CD4-positive, CD25-positive, alpha-beta regulatory T cell (primary cell): ENCODE measurements at regions not wholly inside any gene's neighbourhood (a gene's known extent, or its start where the extent isn't known, plus 50 kb on each side); places are given as distances from the start of the nearest gene placed in this dataset.

Experiments used
- ATAC-seq, 2 donors: fragments of 150-1000 bp; cut with Tn5 transposase; one replicate each; pipeline ENCODE4 v1.10.0; 2021; ENCODE audit warnings: low read depth in 2 of 2, moderate number of reproducible peaks in 2 of 2, moderate library complexity in 1 of 2
- DNase-seq, 3 donors: peaks; one replicate each; pipeline versions ENCODE4 v3.0.0 to v3.0.0-alpha.2; 2012 to 2022; ENCODE audit warnings: mixed read lengths in 1 of 3
- H3K27ac ChIP-seq: one replicate; pipeline ENCODE4 v1.7.0; 2013; ENCODE audit warnings: mild to moderate bottlenecking, low read length; ENCODE audit not compliant: insufficient read depth, poor library complexity, severe bottlenecking
- H3K27me3 ChIP-seq: one replicate; pipeline ENCODE4 v1.7.0; 2013; ENCODE audit warnings: low read length; ENCODE audit not compliant: control insufficient read depth, insufficient read depth
- H3K36me3 ChIP-seq: one replicate; pipeline ENCODE4 v1.7.0; 2013; ENCODE audit warnings: mild to moderate bottlenecking, low read length, moderate library complexity; ENCODE audit not compliant: control insufficient read depth, insufficient read depth
- H3K4me1 ChIP-seq: 2 replicates; pipeline ENCODE4 v1.7.0; 2013; ENCODE audit warnings: mild to moderate bottlenecking, low read length; ENCODE audit not compliant: insufficient read depth, control insufficient read depth, poor library complexity, severe bottlenecking
- H3K4me3 ChIP-seq: one replicate; pipeline ENCODE4 v1.7.0; 2013; ENCODE audit warnings: low read depth, mild to moderate bottlenecking, low read length, moderate library complexity
- H3K9me3 ChIP-seq, 2 experiments: 1 replicate in 1 of 2; 2 replicates in 1 of 2; pipeline ENCODE4 v1.7.0; 2013; ENCODE audit warnings: low read length in 2 of 2, mild to moderate bottlenecking in 1 of 2, moderate library complexity in 1 of 2; ENCODE audit not compliant: control insufficient read depth in 2 of 2
- H3K27ac Mint-ChIP-seq, 3 donors: one replicate each; pipeline ENCODE4 v1.8.0; 2020 to 2022; ENCODE audit warnings: mild to moderate bottlenecking in 3 of 3, mixed read lengths in 3 of 3, moderate library complexity in 2 of 3
- H3K27me3 Mint-ChIP-seq: one replicate; pipeline ENCODE4 v1.8.0; 2022; ENCODE audit warnings: mild to moderate bottlenecking, mixed read lengths
- H3K36me3 Mint-ChIP-seq: one replicate; pipeline ENCODE4 v1.8.0; 2020; ENCODE audit warnings: mixed read lengths
- H3K4me1 Mint-ChIP-seq, 4 donors: one replicate each; pipeline ENCODE4 v1.8.0; 2020 to 2022; ENCODE audit warnings: mixed read lengths in 4 of 4, mild to moderate bottlenecking in 1 of 4
- H3K4me3 Mint-ChIP-seq, 4 donors: one replicate each; pipeline ENCODE4 v1.8.0; 2020 to 2022; ENCODE audit warnings: mild to moderate bottlenecking in 4 of 4, mixed read lengths in 4 of 4, moderate library complexity in 3 of 4
- H3K9me3 Mint-ChIP-seq, 7 donors: one replicate each; pipeline ENCODE4 v1.8.0; 2020 to 2022; ENCODE audit warnings: mixed read lengths in 7 of 7, mild to moderate bottlenecking in 3 of 7, moderate library complexity in 2 of 7

DNA sequence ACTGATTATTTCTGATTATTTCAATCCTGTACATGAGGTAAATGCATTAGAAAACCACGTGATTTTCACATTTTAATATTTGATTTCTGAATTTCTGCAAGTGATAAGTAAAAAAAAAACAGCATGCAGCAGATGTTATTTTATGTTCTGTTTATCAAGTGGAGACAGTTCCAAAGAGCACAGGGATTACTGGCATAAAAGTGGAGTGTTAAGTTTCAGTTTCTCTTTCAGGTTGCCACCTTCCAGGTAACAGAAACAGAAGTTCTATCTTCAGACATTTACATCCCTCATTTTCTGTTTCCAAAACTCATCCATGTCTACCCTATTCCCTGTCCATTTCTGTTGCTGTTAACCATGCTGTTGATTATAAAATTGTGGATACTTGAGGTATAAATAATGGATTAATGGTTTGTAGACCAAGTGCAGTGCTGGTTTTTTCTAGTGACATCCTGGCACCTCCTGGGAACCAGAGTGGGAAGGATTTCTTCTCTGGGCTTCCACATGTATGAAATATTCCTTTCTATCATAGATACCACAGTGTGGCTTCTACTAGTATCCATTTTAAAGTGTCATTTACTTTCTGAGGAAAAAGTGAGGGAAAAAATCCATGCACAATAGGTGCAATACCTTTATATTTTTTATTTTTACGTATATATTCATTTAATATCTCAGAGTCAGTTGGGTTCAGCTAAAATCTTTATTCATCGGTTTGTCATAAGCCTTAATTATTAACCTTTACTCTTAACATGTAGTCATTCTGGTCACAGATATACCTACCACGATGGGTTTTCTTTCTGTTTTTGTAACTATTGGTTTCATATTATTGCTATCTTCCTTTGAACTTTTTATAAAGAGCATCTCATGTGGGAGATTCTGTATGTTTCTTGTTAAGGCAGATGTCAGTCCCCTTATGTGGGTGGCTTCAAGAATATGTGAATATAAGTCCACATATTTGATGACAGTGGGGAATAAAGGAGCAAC lies 1010.0 kb downstream of the SQOR start:
- no peaks in the 10 kb centered on the region for H3K36me3 Mint-ChIP-seq
- no peak overlapping the region for H3K4me3 ChIP-seq
- peaks cover 0 to 21% (median 5%) of the 10 kb centered on the region in 7 donors for H3K9me3 Mint-ChIP-seq
- H3K27ac ChIP-seq = no peak overlapping the region
- no peaks in the 10 kb centered on the region for H3K4me1 ChIP-seq
- ATAC-seq (no peak), DNase-seq (no peak)
- no peaks in the 10 kb centered on the region for H3K27me3 ChIP-seq
- no peaks in the 10 kb centered on the region for H3K27me3 Mint-ChIP-seq
- H3K4me1 Mint-ChIP-seq = no peaks in the 10 kb centered on the region
- no peaks in the 10 kb centered on the region for H3K36me3 ChIP-seq
- peaks cover 0 to 5% of the 10 kb centered on the region in 2 experiments for H3K9me3 ChIP-seq
- no peak overlapping the region for H3K27ac Mint-ChIP-seq
- H3K4me3 Mint-ChIP-seq = no peak overlapping the region

GRCh38 chr15:46646490-46646889 lies 1011.7 kb downstream of the SQOR start:
- DNase-seq (no peak), ATAC-seq (no peak)
- Histone ChIP-seq H3K9me3 (peaks cover 0 to 5% of the 10 kb centered on the region in 2 experiments), H3K27me3 (no peaks in the 10 kb centered on the region), H3K4me1 (no peaks in the 10 kb centered on the region), H3K4me3 (no peak overlapping the region), H3K36me3 (no peaks in the 10 kb centered on the region), H3K27ac (no peak overlapping the region)
- no peak overlapping the region for H3K4me3 Mint-ChIP-seq
- no peaks in the 10 kb centered on the region for H3K4me1 Mint-ChIP-seq
- H3K27ac Mint-ChIP-seq = no peak overlapping the region
- H3K27me3 Mint-ChIP-seq = no peaks in the 10 kb centered on the region
- peaks cover 0 to 23% (median 5%) of the 10 kb centered on the region in 7 donors for H3K9me3 Mint-ChIP-seq
- H3K36me3 Mint-ChIP-seq = no peaks in the 10 kb centered on the region

- Histone ChIP-seq H3K4me1 (no peaks in the 10 kb centered on the region), H3K27ac (no peak overlapping the region), H3K27me3 (no peaks in the 10 kb centered on the region), H3K36me3 (no peaks in the 10 kb centered on the region), H3K9me3 (peaks cover 0 to 5% of the 10 kb centered on the region in 2 experiments), H3K4me3 (no peak overlapping the region)
- Mint-ChIP-seq H3K36me3 (no peaks in the 10 kb centered on the region), H3K9me3 (peaks cover 0 to 22% (median 5%) of the 10 kb centered on the region in 7 donors), H3K4me1 (no peaks in the 10 kb centered on the region), H3K27me3 (no peaks in the 10 kb centered on the region), H3K27ac (no peak overlapping the region), H3K4me3 (no peak overlapping the region)
- no peak for ATAC-seq
- DNase-seq = no peak
Measured at GRCh38 chr15:46647046-46647445, 1012.2 kb downstream of the SQOR start.

- no peak for DNase-seq
- Histone ChIP-seq H3K9me3 (peaks cover 0 to 3% of the 10 kb centered on the region in 2 experiments), H3K4me3 (no peak overlapping the region), H3K27ac (no peak overlapping the region), H3K4me1 (no peaks in the 10 kb centered on the region), H3K27me3 (no peaks in the 10 kb centered on the region), H3K36me3 (no peaks in the 10 kb centered on the region)
- H3K36me3 Mint-ChIP-seq = no peaks in the 10 kb centered on the region
- H3K4me3 Mint-ChIP-seq = no peak overlapping the region
- no peak overlapping the region for H3K27ac Mint-ChIP-seq
- peaks cover 7% of the 10 kb centered on the region for H3K27me3 Mint-ChIP-seq
- no peak for ATAC-seq
- peaks cover 0 to 8% (median 4%) of the 10 kb centered on the region in 7 donors for H3K9me3 Mint-ChIP-seq
- H3K4me1 Mint-ChIP-seq = no peaks in the 10 kb centered on the region
Measured at GRCh38 chr15:46652266-46652665, 1017.4 kb downstream of the SQOR start.

GRCh38 chr15:46654993-46655392 lies 1020.2 kb downstream of the SQOR start:
- ATAC-seq (no peak), DNase-seq (no peak)
- no peak overlapping the region for H3K4me3 ChIP-seq
- no peaks in the 10 kb centered on the region for H3K27me3 ChIP-seq
- H3K9me3 Mint-ChIP-seq = peaks cover 1 to 7% (median 5%) of the 10 kb centered on the region in 7 donors
- H3K4me1 ChIP-seq = no peaks in the 10 kb centered on the region
- no peaks in the 10 kb centered on the region for H3K36me3 ChIP-seq
- H3K4me3 Mint-ChIP-seq = no peak overlapping the region
- no peak overlapping the region for H3K27ac ChIP-seq
- H3K27ac Mint-ChIP-seq = no peak overlapping the region
- H3K9me3 ChIP-seq = no peaks in the 10 kb centered on the region
- no peaks in the 10 kb centered on the region for H3K4me1 Mint-ChIP-seq
- no peaks in the 10 kb centered on the region for H3K36me3 Mint-ChIP-seq
- H3K27me3 Mint-ChIP-seq = peaks cover 7% of the 10 kb centered on the region

- DNase-seq (no peak), ATAC-seq (no peak)
- H3K4me1 Mint-ChIP-seq = no peaks in the 10 kb centered on the region
- H3K9me3 ChIP-seq = no peaks in the 10 kb centered on the region
- H3K4me1 ChIP-seq = no peaks in the 10 kb centered on the region
- no peak overlapping the region for H3K27ac ChIP-seq
- no peaks in the 10 kb centered on the region for H3K27me3 Mint-ChIP-seq
- H3K36me3 ChIP-seq = no peaks in the 10 kb centered on the region
- H3K36me3 Mint-ChIP-seq = no peaks in the 10 kb centered on the region
- H3K27me3 ChIP-seq = no peaks in the 10 kb centered on the region
- H3K27ac Mint-ChIP-seq = no peak overlapping the region
- H3K4me3 Mint-ChIP-seq = no peak overlapping the region
- H3K9me3 Mint-ChIP-seq = peaks cover 1 to 15% (median 6%) of the 10 kb centered on the region in 7 donors
- no peak overlapping the region for H3K4me3 ChIP-seq
Measured at GRCh38 chr15:46660096-46660842, 1025.4 kb downstream of the SQOR start.

GRCh38 chr15:46670258-46670657 lies 1035.4 kb downstream of the SQOR start:
- H3K9me3 ChIP-seq = no peaks in the 10 kb centered on the region
- no peak overlapping the region for H3K27ac ChIP-seq
- H3K4me1 Mint-ChIP-seq = no peaks in the 10 kb centered on the region
- H3K36me3 Mint-ChIP-seq = no peaks in the 10 kb centered on the region
- no peaks in the 10 kb centered on the region for H3K4me1 ChIP-seq
- no peak overlapping the region for H3K4me3 Mint-ChIP-seq
- ATAC-seq = no peak
- no peak overlapping the region for H3K27ac Mint-ChIP-seq
- DNase-seq = no peak
- H3K36me3 ChIP-seq = no peaks in the 10 kb centered on the region
- H3K9me3 Mint-ChIP-seq = peaks cover 0 to 11% (median 5%) of the 10 kb centered on the region in 7 donors
- no peak overlapping the region for H3K4me3 ChIP-seq
- no peaks in the 10 kb centered on the region for H3K27me3 Mint-ChIP-seq
- H3K27me3 ChIP-seq = no peaks in the 10 kb centered on the region
